ENCODE measurements at regions not wholly inside any gene's neighbourhood (a gene's known extent, or its start where the extent isn't known, plus 50 kb on each side); places are given as distances from the start of the nearest gene placed in this dataset.

- WGBS, 2 donors, result 41 to 46% methylated on average over 4 of the region's 4 CpGs
- TF ChIP-seq CTCF (IDR thresholded peaks at IDR 0.05) (no peak), EP300 (IDR thresholded peaks at IDR 0.05) (peak in 1 of 4 donors; percentile 17), POLR2A (IDR thresholded peaks at IDR 0.05) (no peak), POLR2AphosphoS5 (IDR thresholded peaks at IDR 0.05) (no peak)
These were observed 1078.3 kb downstream of the TTLL7 start for GRCh38 chr1:82920418-82921248.

GRCh38 chr1:82919837-82920236 is 1079.1 kb downstream of the TTLL7 start:
- Histone ChIP-seq H3K9me3 (no peaks in the 10 kb centered on the region), H3K4me3 (no peak overlapping the region), H3K36me3 (no peaks in the 10 kb centered on the region), H3K27ac (peak overlapping the region in 1 of 4 donors; percentile 61), H3K4me1 (peaks cover 8 to 17% (median 14%) of the 10 kb centered on the region in 4 donors), H3K27me3 (no peaks in the 10 kb centered on the region)
- DNase-seq (no peak), ATAC-seq (ENCODE audit: low FRiP score in 2 of 2) (no peak)
- TF ChIP-seq EP300 (IDR thresholded peaks at IDR 0.05), result no peak
- no peak for TF ChIP-seq POLR2AphosphoS5 (IDR thresholded peaks at IDR 0.05)
- TF ChIP-seq CTCF (IDR thresholded peaks at IDR 0.05), result no peak
- no peak for TF ChIP-seq POLR2A (IDR thresholded peaks at IDR 0.05)

More at GRCh38 chr1:82920418-82921248, 1078.3 kb downstream of the TTLL7 start:
- H3K36me3 ChIP-seq, result no peaks in the 10 kb centered on the region
- ATAC-seq (ENCODE audit: low FRiP score in 2 of 2), result peak in 1 of 2 donors; percentile 77
- H3K4me1 ChIP-seq, result peaks cover 8 to 17% (median 14%) of the 10 kb centered on the region in 4 donors
- H3K9me3 ChIP-seq, result no peaks in the 10 kb centered on the region
- H3K4me3 ChIP-seq, result no peak overlapping the region
- H3K27ac ChIP-seq, result peak overlapping the region in 2 of 4 donors; percentile 37 to 61
- DNase-seq, result no peak
- no peaks in the 10 kb centered on the region for H3K27me3 ChIP-seq

DNA sequence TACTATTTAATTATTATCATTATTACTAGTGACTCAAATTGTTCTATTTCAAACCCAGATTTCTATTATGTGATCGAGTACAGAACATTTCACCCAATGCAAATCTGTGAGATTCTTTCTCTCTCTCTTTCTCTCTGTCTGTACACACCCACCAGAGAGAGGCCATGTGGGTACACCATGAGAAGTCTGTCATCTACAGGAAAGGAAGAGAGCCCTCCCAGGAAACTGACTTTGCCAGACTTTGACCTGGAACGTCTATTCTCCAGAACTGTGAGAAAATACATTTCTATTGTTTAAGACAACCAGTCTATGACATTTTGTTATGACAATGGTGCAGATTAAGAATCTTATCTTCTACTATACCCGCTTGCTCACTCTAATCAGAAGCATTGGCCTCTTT is 1091.6 kb downstream of the TTLL7 start:
- H3K27me3 ChIP-seq, result no peaks in the 10 kb centered on the region
- ATAC-seq (ENCODE audit: low FRiP score in 2 of 2) (no peak), DNase-seq (no peak)
- WGBS, 2 donors, result 66 to 68% methylated on average over 3 of the region's 3 CpGs
- TF ChIP-seq EP300 (IDR thresholded peaks at IDR 0.05), result no peak
- TF ChIP-seq POLR2AphosphoS5 (IDR thresholded peaks at IDR 0.05), result no peak
- no peak for TF ChIP-seq CTCF (IDR thresholded peaks at IDR 0.05)
- TF ChIP-seq POLR2A (IDR thresholded peaks at IDR 0.05), result no peak
- no peaks in the 10 kb centered on the region for H3K9me3 ChIP-seq
- H3K36me3 ChIP-seq, result no peaks in the 10 kb centered on the region
- no peaks in the 10 kb centered on the region for H3K4me1 ChIP-seq
- no peak overlapping the region for H3K4me3 ChIP-seq
- H3K27ac ChIP-seq, result no peak overlapping the region

GRCh38 chr1:82903626-82904025 is 1095.3 kb downstream of the TTLL7 start:
- Histone ChIP-seq H3K9me3 (no peaks in the 10 kb centered on the region), H3K27me3 (no peaks in the 10 kb centered on the region), H3K4me3 (no peak overlapping the region), H3K27ac (no peak overlapping the region), H3K4me1 (no peaks in the 10 kb centered on the region), H3K36me3 (no peaks in the 10 kb centered on the region)
- TF ChIP-seq POLR2A (IDR thresholded peaks at IDR 0.05) (no peak), POLR2AphosphoS5 (IDR thresholded peaks at IDR 0.05) (no peak), CTCF (IDR thresholded peaks at IDR 0.05) (no peak), EP300 (IDR thresholded peaks at IDR 0.05) (no peak)
- DNase-seq (no peak), ATAC-seq (ENCODE audit: low FRiP score in 2 of 2) (no peak)
- WGBS, 2 donors, result 87 to 90% methylated on average over 4 of the region's 4 CpGs

DNA sequence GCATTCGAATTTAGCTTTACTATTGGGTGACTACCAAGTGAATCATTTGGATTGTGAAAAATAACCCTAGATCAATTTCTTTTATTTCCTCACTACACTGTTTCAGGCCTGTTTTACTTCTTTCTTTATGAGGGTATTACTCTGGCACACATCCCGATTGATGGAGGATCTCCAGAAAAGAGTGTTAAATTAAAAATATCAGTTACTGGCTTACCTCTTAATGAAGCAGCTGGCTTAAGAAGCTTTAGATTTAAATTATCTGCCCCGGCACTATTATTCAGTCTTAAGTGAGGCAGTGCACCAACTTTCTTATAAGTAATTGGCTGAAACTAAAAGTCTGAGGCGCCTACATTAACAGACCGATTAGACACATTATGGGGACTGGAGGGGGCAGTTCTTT is 1097.4 kb downstream of the TTLL7 start:
- Histone ChIP-seq H3K4me3 (no peak overlapping the region), H3K4me1 (no peaks in the 10 kb centered on the region), H3K9me3 (no peaks in the 10 kb centered on the region), H3K27me3 (no peaks in the 10 kb centered on the region), H3K36me3 (no peaks in the 10 kb centered on the region), H3K27ac (no peak overlapping the region)
- TF ChIP-seq CTCF (IDR thresholded peaks at IDR 0.05) (no peak), EP300 (IDR thresholded peaks at IDR 0.05) (no peak), POLR2AphosphoS5 (IDR thresholded peaks at IDR 0.05) (no peak), POLR2A (IDR thresholded peaks at IDR 0.05) (no peak)
- DNase-seq (no peak), ATAC-seq (ENCODE audit: low FRiP score in 2 of 2) (no peak)
- WGBS, 2 donors, result 84 to 85% methylated on average over 5 of the region's 5 CpGs

All from upper lobe of left lung (tissue), 6 donors.